B cell (primary cell): ENCODE measurements at regions not wholly inside any gene's neighbourhood (a gene's known extent, or its start where the extent isn't known, plus 50 kb on each side); places are given as distances from the start of the nearest gene placed in this dataset.

Experiments used
- ATAC-seq: fragments of 200-7000 bp; cut with Tn5 transposase; one replicate; pipeline ENCODE4 v1.10.0; 2021; ENCODE audit warnings: low read depth, mild to moderate bottlenecking, moderate number of reproducible peaks, moderate library complexity
- CTCF ChIA-PET: fragments of 350-600 bp; sonication (Branson Sonifier 250); formaldehyde crosslinking; loops from one replicate; lab custom pipeline; 2021; ENCODE audit warnings: antibody characterized with exemption, inconsistent platforms; lab: Charles Lee
- POLR2A ChIA-PET: fragments of 350-600 bp; sonication (Branson Sonifier 250); formaldehyde crosslinking; loops from one replicate; lab custom pipeline; 2021; ENCODE audit warnings: antibody characterized with exemption; lab: Charles Lee
- DNase-seq: peaks from one replicate; pipeline ENCODE4 v3.0.0; 2013
- H2AFZ ChIP-seq: 2 replicates; pipeline ENCODE4 v1.6.1; 2012; ENCODE audit warnings: mild to moderate bottlenecking, low read depth, low read length; ENCODE audit not compliant: insufficient read depth, poor library complexity, severe bottlenecking
- H3K27ac ChIP-seq, 2 donors: 1 replicate in 1 of 2; 2 replicates in 1 of 2; pipeline ENCODE4 v1.5.1; 2012 to 2013; ENCODE audit warnings: low read length in 2 of 2, mild to moderate bottlenecking in 2 of 2, moderate library complexity in 1 of 2
- H3K27me3 ChIP-seq, 4 experiments: fragments of 200-600 bp in 1 of 4; sonication (generic) in 1 of 4; replicated peaks in 1 of 4; 1 replicate in 2 of 4; 2 replicates in 2 of 4; pipeline versions ENCODE4 v1.6.1 to v1.7.0; 2013 to 2016; ENCODE audit warnings: low read length in 3 of 4, mild to moderate bottlenecking in 2 of 4, mixed read lengths in 1 of 4, moderate library complexity in 1 of 4; ENCODE audit not compliant: insufficient read depth in 4 of 4, control insufficient read depth in 3 of 4; ENCODE audit errors: control extremely low read depth in 1 of 4
- H3K36me3 ChIP-seq, 2 experiments: replicated peaks in 1 of 2; 1 replicate in 1 of 2; 2 replicates in 1 of 2; pipeline versions ENCODE4 v1.6.1 to v1.7.1; 2013; ENCODE audit warnings: low read length in 1 of 2; ENCODE audit not compliant: insufficient read depth in 2 of 2, control insufficient read depth in 1 of 2; ENCODE audit errors: control extremely low read depth in 1 of 2, extremely low read depth in 1 of 2
- H3K4me1 ChIP-seq, 2 donors: fragments of 200-600 bp in 1 of 2; sonication (generic) in 1 of 2; 1 replicate in 1 of 2; 2 replicates in 1 of 2; pipeline versions ENCODE4 v1.5.1 to v1.6.1; 2013 to 2017; ENCODE audit warnings: low read length in 2 of 2; ENCODE audit not compliant: control insufficient read depth in 2 of 2, insufficient read depth in 2 of 2
- H3K4me2 ChIP-seq: replicated peaks from 2 replicates; pipeline ENCODE3; 2012; ENCODE audit warnings: mild to moderate bottlenecking, low read depth, low read length; ENCODE audit not compliant: poor library complexity, severe bottlenecking
- H3K4me3 ChIP-seq, 5 experiments: fragments of 200-600 bp in 1 of 5; sonication (generic) in 1 of 5; 1 replicate in 3 of 5; 2 replicates in 2 of 5; pipeline versions ENCODE4 v1.5.1 to v1.7.0; 2011 to 2016; ENCODE audit warnings: low read length in 4 of 5, mild to moderate bottlenecking in 4 of 5, low read depth in 2 of 5, control low read depth in 1 of 5, moderate library complexity in 1 of 5; ENCODE audit not compliant: insufficient read depth in 1 of 5; ENCODE audit errors: control extremely low read depth in 1 of 5, extremely low read depth in 1 of 5
- H3K79me2 ChIP-seq: fragments of 200-600 bp; sonication (generic); one replicate; pipeline ENCODE4 v1.6.0; 2016; ENCODE audit warnings: low read length; ENCODE audit not compliant: control insufficient read depth, insufficient read depth
- H3K9ac ChIP-seq: fragments of 200-600 bp; sonication (generic); 2 replicates; pipeline ENCODE4 v1.6.1; 2017; ENCODE audit warnings: mild to moderate bottlenecking, low read length, moderate library complexity
- H3K9me3 ChIP-seq, 3 donors: one replicate each; pipeline versions ENCODE4 v1.6.1 to v1.7.1; 2013; ENCODE audit warnings: low read length in 2 of 3; ENCODE audit not compliant: control insufficient read depth in 2 of 3, insufficient read depth in 1 of 3; ENCODE audit errors: control extremely low read depth in 1 of 3
- H4K20me1 ChIP-seq: 2 replicates; pipeline ENCODE4 v1.6.0; 2012; ENCODE audit warnings: mild to moderate bottlenecking, low read length; ENCODE audit not compliant: insufficient read depth, control insufficient read depth, poor library complexity, severe bottlenecking
- H3K27ac Mint-ChIP-seq: one replicate; pipeline ENCODE4 v1.8.0; 2021; ENCODE audit warnings: mixed read lengths
- H3K27me3 Mint-ChIP-seq: one replicate; pipeline ENCODE4 v1.8.0; 2021; ENCODE audit warnings: mixed read lengths
- H3K4me1 Mint-ChIP-seq: one replicate; pipeline ENCODE4 v1.8.0; 2021; ENCODE audit warnings: mixed read lengths
- H3K4me3 Mint-ChIP-seq: one replicate; pipeline ENCODE4 v1.8.0; 2021; ENCODE audit warnings: mixed read lengths
- H3K9me3 Mint-ChIP-seq: one replicate; pipeline ENCODE4 v1.8.0; 2022; ENCODE audit warnings: mixed read lengths; ENCODE audit not compliant: insufficient read depth
- CTCF ChIP-seq: fragments of 200-600 bp; IDR thresholded peaks from one replicate; pipeline ENCODE4 v1.8.0; 2022; ENCODE audit warnings: antibody characterized with exemption, mild to moderate bottlenecking
- EZH2 ChIP-seq: IDR thresholded peaks from 2 replicates; pipeline ENCODE4 v1.6.1; 2012; ENCODE audit warnings: borderline replicate concordance, low read depth, mild to moderate bottlenecking, moderate library complexity, low read length; ENCODE audit not compliant: insufficient read depth, poor library complexity, severe bottlenecking
- WGBS: methylation state at CpG from one replicate; pipeline ENCODE4 v1.1.5; 2013; ENCODE audit warnings: missing lambda C conversion rate; ENCODE audit not compliant: insufficient coverage; 5-methylcytosine and 5-hydroxymethylcytosine counted together
- intact Hi-C: fragments of 100-400 bp; cut with micrococcal nuclease; formaldehyde crosslinking; loops from one replicate; pipeline ENCODE4 v1.10.0; 2022

GRCh38 chr10:7473474-7473873 is 62.6 kb upstream of the SFMBT2 start:
- Histone ChIP-seq H3K36me3 (no peaks in the 10 kb centered on the region), H3K4me1 (peaks cover 75 to 77% of the 10 kb centered on the region in 2 donors), H3K4me3 (no peak overlapping the region), H4K20me1 (no peaks in the 10 kb centered on the region), H3K79me2 (no peaks in the 10 kb centered on the region), H3K9me3 (peaks cover 0 to 7% (median 5%) of the 10 kb centered on the region in 3 donors), H3K27ac (no peak overlapping the region), H2AFZ (no peak overlapping the region), H3K27me3 (no peaks in the 10 kb centered on the region), H3K4me2 (no peak overlapping the region), H3K9ac (no peak overlapping the region)
- Mint-ChIP-seq H3K27me3 (no peaks in the 10 kb centered on the region), H3K27ac (no peak overlapping the region), H3K4me1 (peaks cover 80% of the 10 kb centered on the region), H3K9me3 (peaks cover 2% of the 10 kb centered on the region), H3K4me3 (no peak overlapping the region)
- POLR2A ChIA-PET = no interaction called here
- DNase-seq = no peak
- ATAC-seq = no peak
- intact Hi-C loops = loop anchor here (2.0 to 10.0 kb wide), 6 partner anchors 54 to 1789 kb away; partner anchors contain the start of genes GATA3, IL15RA and TASOR2
- CTCF ChIA-PET = interaction anchor here (1.7 kb wide), 1 partner anchor 52 kb away, joined by 8 read pairs; no protein-coding TSS in a partner anchor
- TF ChIP-seq CTCF (no peak), EZH2 (no peak)

GRCh38 chr10:7471720-7472367 is 61.0 kb upstream of the SFMBT2 start:
- ChIA-PET POLR2A (interaction anchor here (1.4 kb wide), 1 partner anchor 9 kb away, joined by 7 read pairs; no protein-coding TSS in a partner anchor), CTCF (interaction anchor here (0.7 to 2.0 kb wide), 3 partner anchors 10 to 386 kb away, joined by 3 to 8 read pairs (median 3); no protein-coding TSS in a partner anchor)
- H3K4me2 ChIP-seq = peak overlapping the region; percentile 73
- no peaks in the 10 kb centered on the region for H3K9me3 ChIP-seq
- no peaks in the 10 kb centered on the region for H4K20me1 ChIP-seq
- peak overlapping the region; percentile 48 for H3K9ac ChIP-seq
- intact Hi-C loops = loop anchor here (1.0 to 10.0 kb wide), 10 partner anchors 9 to 1787 kb away; partner anchors contain the start of genes GATA3, IL15RA, SFMBT2 and TASOR2
- H3K27ac ChIP-seq = peak overlapping the region; percentile 71 to 78
- peak overlapping the region in 4 of 5 experiments; percentile 6 to 57 (median 30) for H3K4me3 ChIP-seq
- Mint-ChIP-seq H3K27me3 (no peaks in the 10 kb centered on the region), H3K4me1 (peaks cover 69% of the 10 kb centered on the region), H3K4me3 (peak overlapping the region; percentile 80), H3K27ac (peak overlapping the region; percentile 83), H3K9me3 (no peaks in the 10 kb centered on the region)
- H3K79me2 ChIP-seq = no peaks in the 10 kb centered on the region
- H2AFZ ChIP-seq = no peak overlapping the region
- ATAC-seq = peak; percentile 93
- peaks cover 70% of the 10 kb centered on the region in 2 donors for H3K4me1 ChIP-seq
- TF ChIP-seq EZH2 (no peak), CTCF (no peak)
- H3K36me3 ChIP-seq = no peaks in the 10 kb centered on the region
- no peaks in the 10 kb centered on the region for H3K27me3 ChIP-seq
- 0% methylated on average over 5 of the region's 9 CpGs for WGBS
- DNase-seq = peak; percentile 94
